SU-DHL-6 (cell line): ENCODE measurements at regions not wholly inside any gene's neighbourhood (a gene's known extent, or its start where the extent isn't known, plus 50 kb on each side); places are given as distances from the start of the nearest gene placed in this dataset.

Experiments
- CTCF ChIP-seq: fragments of 200-600 bp; sonication (generic); IDR thresholded peaks from one replicate; pipeline ENCODE4 v1.5.1; 2017; ENCODE audit warnings: antibody characterized with exemption, mild to moderate bottlenecking, low read length, moderate library complexity; ENCODE audit not compliant: insufficient read depth, poor library complexity, severe bottlenecking
- EZH2phosphoT487 ChIP-seq: fragments of 200-600 bp; sonication (generic), shearing (Covaris generic); conservative IDR thresholded peaks from 2 replicates; pipeline ENCODE4 v1.6.1; 2018; ENCODE audit warnings: mild to moderate bottlenecking, antibody characterized with exemption, low read length, moderate library complexity, mixed read lengths

GRCh38 chrX:13433298-13433605, 113.4 kb upstream of the ATXN3L start:
- TF ChIP-seq CTCF (no peak), EZH2phosphoT487 (no peak)
